ENCODE measurements at regions not wholly inside any gene's neighbourhood (a gene's known extent, or its start where the extent isn't known, plus 50 kb on each side); places are given as distances from the start of the nearest gene placed in this dataset.
"Not testable (repeated sequence)": the region's sequence is repeated elsewhere in the genome, so short reads cannot be mapped to it uniquely, and the experiment has no call there.

- DNase-seq (ENCODE audit: low spot score) (no peak), ATAC-seq (no peak)
- intact Hi-C loops (cut with DNase I): no loop called here
Measured at GRCh38 chr3:26763723-26764122, 141.2 kb downstream of the LRRC3B start.

- intact Hi-C loops (cut with DNase I): no loop called here
- DNase-seq (ENCODE audit: low spot score): no peak
- no peak for ATAC-seq
Measured at GRCh38 chr3:26766031-26766430, 143.5 kb downstream of the LRRC3B start.

- ATAC-seq (no peak), DNase-seq (ENCODE audit: low spot score) (no peak)
- intact Hi-C loops (cut with DNase I): no loop called here
Measured at GRCh38 chr3:26768068-26768651, 145.6 kb downstream of the LRRC3B start.

GRCh38 chr3:26799679-26800317 is 177.2 kb downstream of the LRRC3B start:
- DNase-seq (ENCODE audit: low spot score) (no peak), ATAC-seq (no peak)
- intact Hi-C loops (cut with DNase I): no loop called here

- intact Hi-C loops (cut with DNase I): no loop called here
- ATAC-seq (no peak), DNase-seq (ENCODE audit: low spot score) (no peak)
Measured at GRCh38 chr3:26807272-26807671, 184.7 kb downstream of the LRRC3B start.

DNA sequence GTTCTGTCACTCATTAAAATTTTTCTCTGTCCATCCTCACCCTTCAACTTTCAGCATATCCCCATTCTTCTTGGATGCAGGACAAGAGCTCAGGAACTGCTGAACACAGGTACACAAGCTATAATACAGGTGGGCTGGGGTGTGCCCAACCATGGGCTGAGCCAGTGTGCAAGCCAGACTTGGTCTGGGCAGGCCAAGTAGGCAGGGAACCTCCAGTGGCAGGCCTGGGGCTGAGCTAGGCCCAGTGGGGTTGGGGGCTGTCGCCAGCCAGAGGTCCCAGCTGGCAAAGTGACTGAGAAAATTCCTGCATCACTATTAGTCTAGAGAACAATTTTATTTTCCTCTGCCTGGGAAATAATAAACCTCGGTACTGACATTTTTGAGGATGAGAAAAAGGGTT is 202.9 kb downstream of the LRRC3B start:
- intact Hi-C loops (cut with DNase I): no loop called here
- DNase-seq (ENCODE audit: low spot score): no peak
- ATAC-seq: no peak

GRCh38 chr3:26827169-26827568 is 204.6 kb downstream of the LRRC3B start:
- DNase-seq (ENCODE audit: low spot score): no peak
- no peak for ATAC-seq
- intact Hi-C loops (cut with DNase I): no loop called here

- ATAC-seq: no peak
- no peak for DNase-seq (ENCODE audit: low spot score)
- intact Hi-C loops (cut with DNase I): no loop called here
Measured at GRCh38 chr3:26838026-26838425, 215.5 kb downstream of the LRRC3B start.

DNA sequence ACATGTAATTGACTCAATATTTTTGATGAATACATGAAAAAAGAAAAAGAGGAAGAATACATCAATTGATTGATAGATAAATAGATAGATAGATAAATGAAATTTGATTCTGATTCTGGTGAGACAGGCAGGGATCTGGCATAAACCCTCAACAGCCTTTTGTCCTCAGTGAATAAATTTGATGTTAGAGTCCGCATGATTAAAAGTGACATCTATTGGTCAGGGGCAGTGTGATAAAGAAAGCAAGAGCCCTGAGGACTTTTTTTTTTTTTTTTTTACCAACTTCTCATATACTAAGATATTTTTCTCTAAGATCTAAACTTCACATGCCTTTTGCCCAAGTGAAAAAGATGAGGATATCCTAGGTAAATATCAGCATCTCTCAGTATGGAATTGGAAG is 216.4 kb downstream of the LRRC3B start:
- DNase-seq (ENCODE audit: low spot score): no peak
- ATAC-seq: no peak
- intact Hi-C loops (cut with DNase I): no loop called here

DNA sequence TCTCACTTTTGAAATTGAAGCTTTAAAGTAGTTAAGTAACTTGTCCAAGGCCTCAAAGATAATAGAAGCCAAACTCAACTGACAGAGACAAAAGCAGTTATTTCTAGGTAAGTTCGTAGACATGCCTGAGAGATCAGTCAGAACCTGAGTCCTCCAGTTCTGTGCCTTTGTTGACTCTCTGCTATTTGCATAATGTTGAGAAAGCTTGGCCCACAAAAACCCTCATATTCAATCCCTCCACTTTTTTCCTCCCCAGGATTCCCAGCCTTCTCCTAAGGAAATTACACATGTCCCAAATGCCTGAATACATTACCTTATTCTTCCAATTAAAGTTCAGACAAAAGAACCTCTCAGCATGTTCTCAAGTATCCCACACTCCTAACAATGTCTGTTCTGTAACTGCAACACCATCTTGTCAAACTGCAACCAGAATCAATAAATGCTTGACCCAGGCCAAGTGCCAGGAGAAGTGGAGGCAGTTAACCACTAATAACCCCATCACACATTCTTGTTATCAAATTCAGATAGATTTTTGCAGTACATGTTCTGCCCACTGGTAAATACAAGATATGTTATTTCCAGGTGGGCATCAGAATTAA is 217.8 kb downstream of the LRRC3B start:
- intact Hi-C loops (cut with DNase I): no loop called here
- ATAC-seq: no peak
- no peak for DNase-seq (ENCODE audit: low spot score)

- ATAC-seq: no peak
- no peak for DNase-seq (ENCODE audit: low spot score)
- intact Hi-C loops (cut with DNase I): no loop called here
Measured at GRCh38 chr3:26845194-26845593, 222.6 kb downstream of the LRRC3B start.

GRCh38 chr3:26847680-26848079 is 225.1 kb downstream of the LRRC3B start:
- DNase-seq (ENCODE audit: low spot score) (no peak), ATAC-seq (no peak)
- intact Hi-C loops (cut with DNase I): no loop called here

DNA sequence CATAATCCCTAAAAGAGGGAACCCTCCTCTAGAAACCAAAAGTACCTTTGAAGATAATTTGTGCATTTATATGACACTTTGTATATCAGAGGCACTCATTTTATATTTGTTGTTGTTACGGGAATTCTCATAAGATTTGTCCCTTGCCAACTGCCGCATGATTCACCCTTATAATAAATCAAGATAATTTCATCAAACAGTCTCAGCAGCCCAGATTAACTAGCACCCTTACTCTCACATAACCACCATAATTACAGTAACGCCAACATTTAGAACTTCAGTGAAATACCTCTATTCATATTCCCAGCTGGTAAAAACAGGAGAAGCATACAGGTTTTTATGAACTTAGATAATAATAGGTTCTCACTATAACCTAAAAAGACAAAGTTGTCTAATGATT is 271.9 kb downstream of the LRRC3B start:
- DNase-seq (ENCODE audit: low spot score) (no peak), ATAC-seq (no peak)

GRCh38 chr3:26915208-26915607 is 292.6 kb downstream of the LRRC3B start:
- DNase-seq (ENCODE audit: low spot score): no peak
- intact Hi-C loops (cut with DNase I): no loop called here
- ATAC-seq: no peak

More for the DNA sequence above, 271.9 kb downstream of the LRRC3B start:
- intact Hi-C loops (cut with DNase I): no loop called here

DNA sequence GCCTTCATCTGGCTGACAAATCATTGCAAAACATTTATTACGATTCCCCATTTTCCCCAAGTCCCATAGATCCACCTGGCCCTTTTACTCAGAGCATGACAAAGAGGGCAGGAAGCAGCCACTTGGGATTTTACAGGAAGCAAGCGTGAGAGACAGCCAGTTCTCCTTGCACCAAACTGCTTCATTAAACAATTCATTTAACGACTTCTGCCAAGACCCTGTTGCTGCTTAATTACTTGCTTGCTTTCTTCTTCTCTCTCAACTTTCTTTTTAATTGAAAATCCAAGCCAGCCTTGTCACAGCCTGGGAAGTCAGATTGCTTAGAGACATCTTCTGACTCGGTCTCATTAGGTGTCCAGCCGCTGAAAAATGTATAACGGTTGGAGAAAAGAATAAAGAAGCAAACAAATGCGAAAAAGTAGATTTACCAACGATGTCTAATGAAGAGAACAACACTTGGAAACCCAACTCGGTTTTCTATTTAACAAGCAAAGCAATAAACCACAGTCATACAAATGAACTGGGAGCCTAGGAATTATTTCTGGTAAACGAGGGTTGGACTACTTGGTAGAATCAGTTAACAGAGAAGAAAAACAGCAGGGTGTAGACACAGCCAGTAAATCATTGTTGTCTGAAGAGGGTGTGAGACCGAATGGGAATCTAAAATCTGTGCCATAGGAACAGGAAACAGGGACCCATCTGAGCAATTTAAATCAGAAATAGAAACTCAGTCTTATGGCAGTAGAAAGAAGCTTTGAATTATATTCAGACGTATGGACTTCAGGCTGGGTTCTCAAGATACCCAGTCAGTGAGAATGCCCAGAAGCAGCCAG is 298.3 kb downstream of the LRRC3B start:
- intact Hi-C loops (cut with DNase I): no loop called here
- ATAC-seq (no peak), DNase-seq (ENCODE audit: low spot score) (no peak)

DNA sequence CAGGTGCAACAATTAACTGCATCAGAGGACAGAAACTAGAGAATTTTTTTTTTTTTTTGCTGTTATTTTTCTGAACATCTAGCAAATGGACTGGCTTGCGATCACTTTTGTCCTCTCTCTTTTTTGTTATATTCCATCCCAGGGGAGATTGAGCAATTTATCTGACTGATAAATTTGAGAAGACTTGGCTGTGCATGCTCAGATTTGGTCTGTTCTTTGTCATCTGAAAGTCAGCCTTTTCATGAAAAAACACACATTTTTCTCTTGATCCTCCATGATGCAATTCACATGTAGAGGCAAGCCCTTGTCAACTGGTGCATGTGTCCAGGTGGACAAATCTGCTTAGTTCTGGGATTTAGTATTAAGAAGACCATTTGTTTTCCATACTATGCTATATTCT is 309.3 kb downstream of the LRRC3B start:
- no peak for ATAC-seq
- DNase-seq (ENCODE audit: low spot score): no peak
- intact Hi-C loops (cut with DNase I): no loop called here

GRCh38 chr3:26932752-26933151 is 310.2 kb downstream of the LRRC3B start:
- intact Hi-C loops (cut with DNase I): no loop called here
- DNase-seq (ENCODE audit: low spot score) (no peak), ATAC-seq (no peak)

- intact Hi-C loops (cut with DNase I); DNase-seq (ENCODE audit: low spot score); ATAC-seq: not testable (repeated sequence)
Measured at GRCh38 chr3:26945480-26945879, 322.9 kb downstream of the LRRC3B start.

GRCh38 chr3:26960382-26960781 is 337.8 kb downstream of the LRRC3B start:
- intact Hi-C loops (cut with DNase I): no loop called here

More at GRCh38 chr3:26960382-26960781, 337.8 kb downstream of the LRRC3B start:
- no peak for DNase-seq (ENCODE audit: low spot score)
- ATAC-seq: no peak

Measured in sciatic nerve (tissue), 2 donors.